GM06990 (cell line): ENCODE measurements at regions not wholly inside any gene's neighbourhood (a gene's known extent, or its start where the extent isn't known, plus 50 kb on each side); places are given as distances from the start of the nearest gene placed in this dataset.

Source experiments
- DNase-seq: peaks from one replicate; pipeline ENCODE4 v3.0.0-alpha.2; 2011; ENCODE audit not compliant: insufficient read length; ENCODE audit errors: extremely low read depth
- H3K27me3 ChIP-seq: replicated peaks from 2 replicates; pipeline ENCODE4 v1.6.0; 2011; ENCODE audit warnings: low read length; ENCODE audit not compliant: control insufficient read depth, insufficient read depth
- H3K36me3 ChIP-seq: 2 replicates; pipeline ENCODE4 v1.5.1; 2011; ENCODE audit warnings: low read length; ENCODE audit not compliant: control insufficient read depth, insufficient read depth
- H3K4me3 ChIP-seq: replicated peaks from 2 replicates; pipeline ENCODE4 v1.5.1; 2011; ENCODE audit warnings: low read depth, mild to moderate bottlenecking, control low read depth, low read length
- CTCF ChIP-seq: IDR thresholded peaks from 2 replicates; pipeline ENCODE4 v1.5.1; 2011; ENCODE audit warnings: low read length, control low read depth, mild to moderate bottlenecking, inconsistent platforms; ENCODE audit not compliant: insufficient read depth, poor library complexity, severe bottlenecking

GRCh38 chr2:47315475-47315874 lies 53.6 kb upstream of the EPCAM start:
- H3K36me3 ChIP-seq: no peaks in the 10 kb centered on the region
- TF ChIP-seq CTCF: no peak
- no peaks in the 10 kb centered on the region for H3K27me3 ChIP-seq
- DNase-seq: no peak
- no peak overlapping the region for H3K4me3 ChIP-seq

- Histone ChIP-seq H3K4me3 (no peak overlapping the region), H3K36me3 (no peaks in the 10 kb centered on the region), H3K27me3 (no peaks in the 10 kb centered on the region)
- peak; percentile 47 for TF ChIP-seq CTCF
- no peak for DNase-seq
Observed at GRCh38 chr2:47313728-47314127, 55.4 kb upstream of the EPCAM start.

GRCh38 chr2:47313141-47313691 lies 55.9 kb upstream of the EPCAM start:
- Histone ChIP-seq H3K27me3 (no peaks in the 10 kb centered on the region), H3K4me3 (no peak overlapping the region), H3K36me3 (no peaks in the 10 kb centered on the region)
- no peak for TF ChIP-seq CTCF
- DNase-seq: no peak

- no peak overlapping the region for H3K4me3 ChIP-seq
- no peak for TF ChIP-seq CTCF
- no peak for DNase-seq
- H3K36me3 ChIP-seq: no peaks in the 10 kb centered on the region
- H3K27me3 ChIP-seq: no peaks in the 10 kb centered on the region
Observed at GRCh38 chr2:47312491-47312850, 56.6 kb upstream of the EPCAM start.

- no peak for DNase-seq
- no peak overlapping the region for H3K4me3 ChIP-seq
- H3K36me3 ChIP-seq: no peaks in the 10 kb centered on the region
- H3K27me3 ChIP-seq: no peaks in the 10 kb centered on the region
- no peak for TF ChIP-seq CTCF
Observed at GRCh38 chr2:47311764-47312490, 57.2 kb upstream of the EPCAM start.
